ENCODE measurements at regions not wholly inside any gene's neighbourhood (a gene's known extent, or its start where the extent isn't known, plus 50 kb on each side); places are given as distances from the start of the nearest gene placed in this dataset.

GRCh38 chr1:30419831-30420230 is 303.6 kb downstream of the MATN1 start:
- DNase-seq (ENCODE audit: low spot score): no peak

- DNase-seq (ENCODE audit: low spot score): no peak
Observed at GRCh38 chr1:30418939-30419720, 304.3 kb downstream of the MATN1 start.

- DNase-seq (ENCODE audit: low spot score): no peak
Observed at GRCh38 chr1:30418061-30418938, 305.1 kb downstream of the MATN1 start.

GRCh38 chr1:30417701-30418046 is 305.7 kb downstream of the MATN1 start:
- DNase-seq (ENCODE audit: low spot score): no peak

- DNase-seq (ENCODE audit: low spot score): no peak
Observed at GRCh38 chr1:30417001-30417700, 306.2 kb downstream of the MATN1 start.

GRCh38 chr1:30416221-30416820 is 307.1 kb downstream of the MATN1 start:
- DNase-seq (ENCODE audit: low spot score): no peak

- no peak for DNase-seq (ENCODE audit: low spot score)
Observed at GRCh38 chr1:30415171-30415940, 308.0 kb downstream of the MATN1 start.

- no peak for DNase-seq (ENCODE audit: low spot score)
Observed at GRCh38 chr1:30414851-30415165, 308.6 kb downstream of the MATN1 start.

GRCh38 chr1:30414086-30414850 is 309.1 kb downstream of the MATN1 start:
- DNase-seq (ENCODE audit: low spot score): no peak

GRCh38 chr1:30413606-30414005 is 309.8 kb downstream of the MATN1 start:
- DNase-seq (ENCODE audit: low spot score): no peak

- DNase-seq (ENCODE audit: low spot score): no peak
Observed at GRCh38 chr1:30413111-30413440, 310.3 kb downstream of the MATN1 start.

- DNase-seq (ENCODE audit: low spot score): no peak
Observed at GRCh38 chr1:30412241-30413110, 310.9 kb downstream of the MATN1 start.

GRCh38 chr1:30411206-30411605 is 312.2 kb downstream of the MATN1 start:
- DNase-seq (ENCODE audit: low spot score): no peak

GRCh38 chr1:30410153-30410851 is 313.1 kb downstream of the MATN1 start:
- no peak for DNase-seq (ENCODE audit: low spot score)

GRCh38 chr1:30409476-30410152 is 313.8 kb downstream of the MATN1 start:
- no peak for DNase-seq (ENCODE audit: low spot score)

GRCh38 chr1:30407865-30408580 is 315.4 kb downstream of the MATN1 start:
- DNase-seq (ENCODE audit: low spot score): no peak

GRCh38 chr1:30406996-30407864 is 316.2 kb downstream of the MATN1 start:
- no peak for DNase-seq (ENCODE audit: low spot score)
